WTC11 (cell line): ENCODE measurements at regions not wholly inside any gene's neighbourhood (a gene's known extent, or its start where the extent isn't known, plus 50 kb on each side); places are given as distances from the start of the nearest gene placed in this dataset.
A peak's percentile ranks its signal among the peaks of the same experiment; 100 is the strongest.

Experiments
- AFF4 ChIP-seq: sonication (generic); formaldehyde crosslinking; IDR thresholded peaks from 2 replicates; pipeline ENCODE4 v1.8.1; 2023; ENCODE audit warnings: mild to moderate bottlenecking, missing genetic modification reagents, borderline replicate concordance
- AR ChIP-seq: fragments of 250-450 bp; sonication (Bioruptor Pico); IDR thresholded peaks from 2 replicates; pipeline ENCODE4 v1.9.0; 2021; ENCODE audit warnings: mild to moderate bottlenecking
- ARID4B ChIP-seq: sonication (generic); formaldehyde crosslinking; IDR thresholded peaks from 2 replicates; pipeline ENCODE4 v1.8.0; 2023; ENCODE audit warnings: missing genetic modification reagents, mild to moderate bottlenecking, borderline replicate concordance
- ATF3 ChIP-seq: sonication (generic); formaldehyde crosslinking; conservative IDR thresholded peaks from 2 replicates; pipeline ENCODE4 v1.8.1; 2022; ENCODE audit warnings: mild to moderate bottlenecking, missing genetic modification reagents
- E2F5 ChIP-seq: sonication (generic); formaldehyde crosslinking; IDR thresholded peaks from 2 replicates; pipeline ENCODE4 v1.8.1; 2022; ENCODE audit warnings: mild to moderate bottlenecking, moderate library complexity, missing genetic modification reagents
- ELF4 ChIP-seq: sonication (generic); formaldehyde crosslinking; IDR thresholded peaks from 2 replicates; pipeline ENCODE4 v1.8.1; 2022; ENCODE audit warnings: low read depth, mild to moderate bottlenecking, moderate library complexity, missing genetic modification reagents
- FOXJ3 ChIP-seq: sonication (generic); formaldehyde crosslinking; IDR thresholded peaks from 2 replicates; pipeline ENCODE4 v1.9.0; 2021; ENCODE audit warnings: missing genetic modification reagents, mild to moderate bottlenecking, borderline replicate concordance
- FOXP1 ChIP-seq: sonication (generic); formaldehyde crosslinking; IDR thresholded peaks from 2 replicates; pipeline ENCODE4 v1.8.0; 2022; ENCODE audit warnings: missing genetic modification reagents, mild to moderate bottlenecking, moderate library complexity, borderline replicate concordance
- FOXP4 ChIP-seq: sonication (generic); formaldehyde crosslinking; IDR thresholded peaks from 2 replicates; pipeline ENCODE4 v1.8.0; 2022; ENCODE audit warnings: mild to moderate bottlenecking, missing genetic modification reagents
- GRHL2 ChIP-seq: fragments of 250-450 bp; sonication (Bioruptor Pico); IDR thresholded peaks from 2 replicates; pipeline ENCODE4 v1.8.0; 2022; ENCODE audit warnings: mild to moderate bottlenecking, moderate library complexity; ENCODE audit not compliant: insufficient replicate concordance, severe bottlenecking
- HMGXB4 ChIP-seq: sonication (generic); formaldehyde crosslinking; IDR thresholded peaks from 2 replicates; pipeline ENCODE4 v1.8.1; 2023; ENCODE audit warnings: mild to moderate bottlenecking, moderate library complexity, missing genetic modification reagents
- NFATC4 ChIP-seq: fragments of 250-450 bp; sonication (Bioruptor Pico); IDR thresholded peaks from 2 replicates; pipeline ENCODE4 v1.9.0; 2021; ENCODE audit warnings: mild to moderate bottlenecking
- NR2C2 ChIP-seq: sonication (generic); formaldehyde crosslinking; IDR thresholded peaks from 2 replicates; pipeline ENCODE4 v1.8.0; 2022; ENCODE audit warnings: mild to moderate bottlenecking, missing genetic modification reagents
- TEAD4 ChIP-seq: sonication (generic); formaldehyde crosslinking; IDR thresholded peaks from 2 replicates; pipeline ENCODE4 v1.8.0; 2022; ENCODE audit warnings: mild to moderate bottlenecking, missing genetic modification reagents
- USF1 ChIP-seq: sonication (generic); formaldehyde crosslinking; IDR thresholded peaks from 2 replicates; pipeline ENCODE4 v1.8.0; 2022; ENCODE audit warnings: mild to moderate bottlenecking, missing genetic modification reagents
- ZNF219 ChIP-seq: sonication (generic); formaldehyde crosslinking; IDR thresholded peaks from 2 replicates; pipeline ENCODE4 v1.8.0; 2023; ENCODE audit warnings: missing genetic modification reagents, mild to moderate bottlenecking, borderline replicate concordance
- ZNF317 ChIP-seq: sonication (generic); formaldehyde crosslinking; IDR thresholded peaks from 2 replicates; pipeline ENCODE4 v1.8.1; 2023; ENCODE audit warnings: low read depth, mild to moderate bottlenecking, moderate library complexity, missing genetic modification reagents, borderline replicate concordance
- ZNF671 ChIP-seq: fragments of 250-450 bp; sonication (Bioruptor Pico); IDR thresholded peaks from 2 replicates; pipeline ENCODE4 v1.8.0; 2021; ENCODE audit warnings: mild to moderate bottlenecking

- TF ChIP-seq ARID4B (CRISPR knock-in tag) (no peak), FOXP1 (CRISPR knock-in tag) (no peak), AFF4 (CRISPR knock-in tag) (no peak), E2F5 (no peak), ELF4 (CRISPR knock-in tag) (no peak), NR2C2 (CRISPR knock-in tag) (no peak), FOXP4 (CRISPR knock-in tag) (no peak), FOXJ3 (no peak), HMGXB4 (CRISPR knock-in tag) (no peak), ATF3 (0 out of 2 replicates have a peak, but pooled peaks have one; percentile 53), AR (CRISPR knock-in tag) (no peak), ZNF219 (no peak), ZNF317 (CRISPR knock-in tag) (no peak), ZNF671 (CRISPR knock-in tag) (0 out of 2 replicates have a peak, but pooled peaks have one; percentile 28), USF1 (peak; percentile 80), NFATC4 (no peak), TEAD4 (CRISPR knock-in tag) (no peak), GRHL2 (no peak)
Observed at GRCh38 chr10:89086801-89087521, 96.4 kb downstream of the FAS start (continued).
